Calu3 (cell line): ENCODE measurements at regions not wholly inside any gene's neighbourhood (a gene's known extent, or its start where the extent isn't known, plus 50 kb on each side); places are given as distances from the start of the nearest gene placed in this dataset.

ENCODE experiments used
- BruUV-seq: library from RNA; stranded (reverse); fragments of 400-500 nt; replicated peaks from 2 replicates; lab custom pipeline; 2021; lab: Mats Ljungman, UMichigan
- CTCF ChIA-PET: fragments of 300-600 bp; sonication (Branson Sonifier 250); formaldehyde crosslinking; loops from one replicate; lab custom pipeline; 2022; ENCODE audit warnings: antibody characterized with exemption; lab: Charles Lee
- DNase-seq: peaks from one replicate; pipeline ENCODE4 v3.0.0; 2022
- H3K27ac Mint-ChIP-seq: one replicate; pipeline ENCODE4 v1.8.0; 2022; ENCODE audit warnings: mixed read lengths; ENCODE audit not compliant: unreplicated experiment
- H3K27me3 Mint-ChIP-seq: one replicate; pipeline ENCODE4 v1.8.0; 2022; ENCODE audit warnings: mixed read lengths; ENCODE audit not compliant: unreplicated experiment
- H3K36me3 Mint-ChIP-seq: one replicate; pipeline ENCODE4 v1.8.0; 2022; ENCODE audit warnings: mild to moderate bottlenecking, moderate library complexity, mixed read lengths; ENCODE audit not compliant: insufficient read depth, unreplicated experiment
- H3K4me1 Mint-ChIP-seq: one replicate; pipeline ENCODE4 v1.8.0; 2022; ENCODE audit warnings: mild to moderate bottlenecking, low read depth, mixed read lengths; ENCODE audit not compliant: unreplicated experiment
- H3K4me3 Mint-ChIP-seq: one replicate; pipeline ENCODE4 v1.8.0; 2022; ENCODE audit warnings: mild to moderate bottlenecking, low read depth, moderate library complexity, mixed read lengths; ENCODE audit not compliant: unreplicated experiment
- H3K9me3 Mint-ChIP-seq: one replicate; pipeline ENCODE4 v1.8.0; 2022; ENCODE audit warnings: low read depth, mixed read lengths; ENCODE audit not compliant: unreplicated experiment
- intact Hi-C: fragments of 100-400 bp; cut with micrococcal nuclease; formaldehyde crosslinking; loops from one replicate; pipeline ENCODE4 v1.10.0; 2022; ENCODE audit not compliant: unreplicated experiment
- TF ChIP-seq, protein P1 (sequence below): fragments of 200-600 bp; IDR thresholded peaks from one replicate; pipeline ENCODE4 v1.8.0; 2022; ENCODE audit warnings: antibody characterized with exemption; ENCODE audit not compliant: unreplicated experiment

DNA sequence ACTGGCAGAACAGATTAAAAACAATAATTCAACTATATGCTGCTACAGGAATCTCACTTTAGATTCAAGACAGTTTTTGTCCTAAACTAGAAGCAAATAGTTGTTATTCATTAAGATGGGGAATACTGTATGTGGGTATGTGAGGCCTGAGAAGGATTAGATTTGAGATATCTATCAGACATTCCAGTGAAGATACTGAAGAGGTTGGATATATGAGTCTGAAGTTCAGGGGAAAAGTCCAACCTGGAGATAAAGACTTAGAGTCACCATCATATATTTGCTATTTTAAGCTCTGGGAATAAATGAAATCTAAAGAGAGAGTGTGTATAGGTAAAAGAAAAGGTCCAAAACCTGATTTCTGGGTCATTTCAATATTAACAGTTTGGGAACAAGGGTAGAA lies 96.2 kb upstream of the RBBP8 start:
- no peaks in the 10 kb centered on the region for H3K9me3 Mint-ChIP-seq
- DNase-seq, result no peak
- CTCF ChIA-PET, result no interaction called here
- H3K27ac Mint-ChIP-seq, result no peak overlapping the region
- H3K36me3 Mint-ChIP-seq, result no peaks in the 10 kb centered on the region
- TF ChIP-seq, protein P1, sequence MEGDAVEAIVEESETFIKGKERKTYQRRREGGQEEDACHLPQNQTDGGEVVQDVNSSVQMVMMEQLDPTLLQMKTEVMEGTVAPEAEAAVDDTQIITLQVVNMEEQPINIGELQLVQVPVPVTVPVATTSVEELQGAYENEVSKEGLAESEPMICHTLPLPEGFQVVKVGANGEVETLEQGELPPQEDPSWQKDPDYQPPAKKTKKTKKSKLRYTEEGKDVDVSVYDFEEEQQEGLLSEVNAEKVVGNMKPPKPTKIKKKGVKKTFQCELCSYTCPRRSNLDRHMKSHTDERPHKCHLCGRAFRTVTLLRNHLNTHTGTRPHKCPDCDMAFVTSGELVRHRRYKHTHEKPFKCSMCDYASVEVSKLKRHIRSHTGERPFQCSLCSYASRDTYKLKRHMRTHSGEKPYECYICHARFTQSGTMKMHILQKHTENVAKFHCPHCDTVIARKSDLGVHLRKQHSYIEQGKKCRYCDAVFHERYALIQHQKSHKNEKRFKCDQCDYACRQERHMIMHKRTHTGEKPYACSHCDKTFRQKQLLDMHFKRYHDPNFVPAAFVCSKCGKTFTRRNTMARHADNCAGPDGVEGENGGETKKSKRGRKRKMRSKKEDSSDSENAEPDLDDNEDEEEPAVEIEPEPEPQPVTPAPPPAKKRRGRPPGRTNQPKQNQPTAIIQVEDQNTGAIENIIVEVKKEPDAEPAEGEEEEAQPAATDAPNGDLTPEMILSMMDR, result no peak
- no peaks in the 10 kb centered on the region for H3K27me3 Mint-ChIP-seq
- no TSS peak for BruUV-seq
- H3K4me3 Mint-ChIP-seq, result no peak overlapping the region
- intact Hi-C loops, result no loop called here
- peaks cover 6% of the 10 kb centered on the region for H3K4me1 Mint-ChIP-seq

DNA sequence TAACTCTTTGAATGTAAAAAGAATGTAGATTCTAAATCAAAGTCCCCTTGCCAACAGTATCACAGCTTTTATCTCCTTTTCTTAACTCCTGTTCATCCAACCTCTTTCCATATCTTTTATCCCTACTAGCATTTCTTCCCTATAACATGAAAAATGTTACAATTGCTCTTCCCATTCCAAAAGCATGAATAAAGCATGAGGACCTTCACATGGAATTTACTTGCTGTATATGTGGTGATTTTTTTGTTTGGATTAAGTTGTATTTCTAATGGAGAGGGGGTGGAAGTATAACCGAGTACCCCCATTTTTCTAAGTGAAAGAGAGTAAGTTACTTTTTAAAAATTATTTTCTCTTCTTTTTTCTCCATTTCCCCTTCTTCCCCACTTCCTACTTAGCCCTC lies 94.9 kb upstream of the RBBP8 start:
- CTCF ChIA-PET, result interaction anchor here (1.1 to 1.8 kb wide), 2 partner anchors 10 to 140 kb away, joined by 3 to 5 read pairs; no protein-coding TSS in a partner anchor
- Mint-ChIP-seq H3K4me3 (no peak overlapping the region), H3K4me1 (peaks cover 9% of the 10 kb centered on the region), H3K9me3 (no peaks in the 10 kb centered on the region), H3K27me3 (no peaks in the 10 kb centered on the region), H3K27ac (no peak overlapping the region), H3K36me3 (peaks cover 5% of the 10 kb centered on the region)
- intact Hi-C loops, result no loop called here
- TF ChIP-seq, protein P1, result no peak
- no peak for DNase-seq
- BruUV-seq, result no TSS peak

DNA sequence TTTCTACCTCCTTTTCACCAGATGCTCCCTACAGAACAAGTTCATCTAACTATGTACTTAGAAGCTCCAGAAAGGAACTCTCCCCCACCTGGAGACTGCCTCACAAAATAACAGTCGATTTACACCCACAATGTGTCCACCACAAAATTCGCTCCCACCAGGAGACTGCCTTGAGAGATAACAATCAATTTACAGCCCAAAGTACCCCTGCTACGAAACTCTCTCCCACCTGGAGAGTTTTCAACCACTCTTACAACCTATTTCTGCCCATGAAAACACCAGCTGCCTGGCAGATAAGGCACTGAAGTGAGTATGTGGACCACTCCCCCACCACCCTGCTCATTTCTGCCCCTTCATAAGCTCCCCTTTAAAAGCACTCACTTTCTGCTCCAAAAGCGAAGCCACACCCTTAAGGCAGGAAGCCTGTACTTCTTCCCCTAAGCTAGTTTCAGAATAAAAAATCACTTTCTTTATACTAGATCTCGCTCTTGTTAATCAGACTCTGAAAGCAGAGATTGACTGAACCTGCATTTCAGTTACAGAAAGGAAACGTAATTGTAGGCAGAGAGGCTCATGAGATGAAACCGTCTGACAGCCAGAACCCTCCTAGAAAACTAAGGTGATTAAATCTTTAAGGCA lies 94.4 kb upstream of the RBBP8 start:
- H3K27ac Mint-ChIP-seq, result no peak overlapping the region
- BruUV-seq, result no TSS peak
- H3K27me3 Mint-ChIP-seq, result no peaks in the 10 kb centered on the region
- CTCF ChIA-PET, result interaction anchor here (1.1 to 1.8 kb wide), 2 partner anchors 9 to 139 kb away, joined by 3 to 5 read pairs; no protein-coding TSS in a partner anchor
- no peak overlapping the region for H3K4me3 Mint-ChIP-seq
- peaks cover 9% of the 10 kb centered on the region for H3K4me1 Mint-ChIP-seq
- no peak for DNase-seq
- TF ChIP-seq, protein P1, result no peak
- H3K36me3 Mint-ChIP-seq, result peaks cover 5% of the 10 kb centered on the region
- intact Hi-C loops, result no loop called here
- H3K9me3 Mint-ChIP-seq, result no peaks in the 10 kb centered on the region

DNA sequence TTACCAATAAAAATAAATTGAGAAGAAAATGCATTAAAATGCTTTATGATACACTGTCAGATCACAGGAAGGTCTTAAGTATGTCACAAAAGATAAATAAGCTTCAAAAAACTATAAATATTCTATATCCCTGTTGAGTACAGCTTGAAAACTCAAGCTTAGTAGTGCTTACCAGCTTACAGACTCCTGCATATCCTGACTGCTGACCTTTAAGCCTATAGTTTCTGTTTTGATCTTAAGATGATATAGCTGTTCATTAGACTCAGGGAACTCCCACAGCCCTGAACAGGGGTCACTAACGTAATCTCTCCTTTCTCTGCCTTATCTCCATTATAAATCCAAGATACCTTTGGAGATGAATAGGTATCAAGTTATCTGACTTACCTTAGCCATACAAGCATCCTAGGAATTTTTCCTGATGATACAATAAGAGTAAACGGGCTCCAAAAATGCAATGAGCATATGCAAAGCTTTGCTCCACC lies 93.7 kb upstream of the RBBP8 start:
- Mint-ChIP-seq H3K4me3 (no peak overlapping the region), H3K27me3 (no peaks in the 10 kb centered on the region), H3K27ac (no peak overlapping the region), H3K4me1 (peaks cover 9% of the 10 kb centered on the region), H3K36me3 (peaks cover 5% of the 10 kb centered on the region), H3K9me3 (no peaks in the 10 kb centered on the region)
- TF ChIP-seq, protein P1, result no peak
- CTCF ChIA-PET, result interaction anchor here (0.5 to 1.8 kb wide), 3 partner anchors 9 to 233 kb away, joined by 3 to 5 read pairs (median 3); no protein-coding TSS in a partner anchor
- BruUV-seq, result no TSS peak
- DNase-seq, result no peak
- intact Hi-C loops, result no loop called here
